T-helper 17 cell (primary cell): ENCODE measurements at regions not wholly inside any gene's neighbourhood (a gene's known extent, or its start where the extent isn't known, plus 50 kb on each side); places are given as distances from the start of the nearest gene placed in this dataset.

Experiments used
- ATAC-seq: fragments of 150-1000 bp; cut with Tn5 transposase; 2 replicates; pipeline ENCODE4 v1.10.0; 2021; ENCODE audit warnings: mild to moderate bottlenecking, moderate library complexity
- DNase-seq, 3 donors: peaks; one replicate each; pipeline versions ENCODE4 v3.0.0 to v3.0.0-alpha.2; 2020 to 2021
- H3K9me3 ChIP-seq: one replicate; pipeline ENCODE4 v1.7.0; 2013; ENCODE audit warnings: low read length, mild to moderate bottlenecking; ENCODE audit not compliant: control insufficient read depth, poor library complexity, severe bottlenecking
- H3K27ac Mint-ChIP-seq: one replicate; pipeline ENCODE4 v1.8.0; 2022; ENCODE audit warnings: mild to moderate bottlenecking, moderate library complexity, mixed read lengths
- H3K27me3 Mint-ChIP-seq: one replicate; pipeline ENCODE4 v1.8.0; 2022; ENCODE audit warnings: mixed read lengths
- H3K36me3 Mint-ChIP-seq: one replicate; pipeline ENCODE4 v1.8.0; 2022; ENCODE audit warnings: low read depth, mixed read lengths
- H3K4me1 Mint-ChIP-seq: one replicate; pipeline ENCODE4 v1.8.0; 2022; ENCODE audit warnings: mild to moderate bottlenecking, mixed read lengths
- H3K4me3 Mint-ChIP-seq: one replicate; pipeline ENCODE4 v1.8.0; 2022; ENCODE audit warnings: mild to moderate bottlenecking, moderate library complexity, mixed read lengths

- no peak for DNase-seq
- no peaks in the 10 kb centered on the region for H3K36me3 Mint-ChIP-seq
- H3K27ac Mint-ChIP-seq, result no peak overlapping the region
- H3K4me3 Mint-ChIP-seq, result no peak overlapping the region
- H3K9me3 ChIP-seq, result no peaks in the 10 kb centered on the region
- ATAC-seq, result no peak
- peaks cover 37% of the 10 kb centered on the region for H3K27me3 Mint-ChIP-seq
- peaks cover 2% of the 10 kb centered on the region for H3K4me1 Mint-ChIP-seq
Observed at GRCh38 chr14:101235335-101236103, 325.8 kb upstream of the DIO3 start.

GRCh38 chr14:101236496-101237251 lies 324.6 kb upstream of the DIO3 start:
- H3K36me3 Mint-ChIP-seq, result no peaks in the 10 kb centered on the region
- ATAC-seq (no peak), DNase-seq (no peak)
- H3K4me3 Mint-ChIP-seq, result no peak overlapping the region
- peaks cover under 1% of the 10 kb centered on the region for H3K4me1 Mint-ChIP-seq
- peaks cover 46% of the 10 kb centered on the region for H3K27me3 Mint-ChIP-seq
- no peaks in the 10 kb centered on the region for H3K9me3 ChIP-seq
- H3K27ac Mint-ChIP-seq, result no peak overlapping the region

- Mint-ChIP-seq H3K27me3 (peaks cover 46% of the 10 kb centered on the region), H3K4me1 (no peaks in the 10 kb centered on the region), H3K27ac (no peak overlapping the region), H3K36me3 (no peaks in the 10 kb centered on the region), H3K4me3 (no peak overlapping the region)
- no peak for ATAC-seq
- DNase-seq, result no peak
- no peaks in the 10 kb centered on the region for H3K9me3 ChIP-seq
Observed at GRCh38 chr14:101237252-101237616, 324.1 kb upstream of the DIO3 start.

- Mint-ChIP-seq H3K36me3 (no peaks in the 10 kb centered on the region), H3K27ac (no peak overlapping the region), H3K4me1 (no peaks in the 10 kb centered on the region), H3K27me3 (peaks cover 46% of the 10 kb centered on the region), H3K4me3 (no peak overlapping the region)
- no peak for ATAC-seq
- DNase-seq, result peak in 1 of 3 donors; percentile 4
- no peaks in the 10 kb centered on the region for H3K9me3 ChIP-seq
Observed at GRCh38 chr14:101239065-101239464, 322.2 kb upstream of the DIO3 start.

- ATAC-seq (no peak), DNase-seq (no peak)
- Mint-ChIP-seq H3K4me3 (no peak overlapping the region), H3K36me3 (no peaks in the 10 kb centered on the region), H3K27ac (no peak overlapping the region), H3K27me3 (peaks cover 37% of the 10 kb centered on the region), H3K4me1 (no peaks in the 10 kb centered on the region)
- H3K9me3 ChIP-seq, result no peaks in the 10 kb centered on the region
Observed at GRCh38 chr14:101241147-101241546, 320.1 kb upstream of the DIO3 start.

GRCh38 chr14:101241807-101242278 lies 319.5 kb upstream of the DIO3 start:
- no peak for ATAC-seq
- Mint-ChIP-seq H3K36me3 (no peaks in the 10 kb centered on the region), H3K27ac (no peak overlapping the region), H3K4me3 (no peak overlapping the region), H3K27me3 (peaks cover 32% of the 10 kb centered on the region), H3K4me1 (no peaks in the 10 kb centered on the region)
- no peaks in the 10 kb centered on the region for H3K9me3 ChIP-seq
- peak in 1 of 3 donors; percentile 1 for DNase-seq

GRCh38 chr14:101242442-101243385 lies 318.6 kb upstream of the DIO3 start:
- no peak overlapping the region for H3K27ac Mint-ChIP-seq
- DNase-seq (peak in 1 of 3 donors; percentile 1), ATAC-seq (no peak)
- no peaks in the 10 kb centered on the region for H3K9me3 ChIP-seq
- H3K27me3 Mint-ChIP-seq, result peaks cover 27% of the 10 kb centered on the region
- no peaks in the 10 kb centered on the region for H3K4me1 Mint-ChIP-seq
- no peak overlapping the region for H3K4me3 Mint-ChIP-seq
- H3K36me3 Mint-ChIP-seq, result no peaks in the 10 kb centered on the region

- no peak overlapping the region for H3K27ac Mint-ChIP-seq
- ATAC-seq (no peak), DNase-seq (no peak)
- H3K36me3 Mint-ChIP-seq, result no peaks in the 10 kb centered on the region
- no peaks in the 10 kb centered on the region for H3K9me3 ChIP-seq
- no peak overlapping the region for H3K4me3 Mint-ChIP-seq
- H3K27me3 Mint-ChIP-seq, result peaks cover 25% of the 10 kb centered on the region
- no peaks in the 10 kb centered on the region for H3K4me1 Mint-ChIP-seq
Observed at GRCh38 chr14:101243587-101244338, 317.5 kb upstream of the DIO3 start.

GRCh38 chr14:101246894-101247841 lies 314.1 kb upstream of the DIO3 start:
- no peak for DNase-seq
- no peak overlapping the region for H3K4me3 Mint-ChIP-seq
- no peaks in the 10 kb centered on the region for H3K36me3 Mint-ChIP-seq
- no peaks in the 10 kb centered on the region for H3K9me3 ChIP-seq
- no peak overlapping the region for H3K27ac Mint-ChIP-seq
- no peak for ATAC-seq
- peaks cover 22% of the 10 kb centered on the region for H3K27me3 Mint-ChIP-seq
- H3K4me1 Mint-ChIP-seq, result no peaks in the 10 kb centered on the region

- no peak overlapping the region for H3K4me3 Mint-ChIP-seq
- no peak overlapping the region for H3K27ac Mint-ChIP-seq
- DNase-seq, result no peak
- H3K27me3 Mint-ChIP-seq, result peaks cover 31% of the 10 kb centered on the region
- H3K4me1 Mint-ChIP-seq, result peaks cover 7% of the 10 kb centered on the region
- no peak for ATAC-seq
- H3K9me3 ChIP-seq, result no peaks in the 10 kb centered on the region
- H3K36me3 Mint-ChIP-seq, result no peaks in the 10 kb centered on the region
Observed at GRCh38 chr14:101247842-101248725, 313.2 kb upstream of the DIO3 start.
